Aorta (tissue), 5 donors: ENCODE measurements at regions not wholly inside any gene's neighbourhood (a gene's known extent, or its start where the extent isn't known, plus 50 kb on each side); places are given as distances from the start of the nearest gene placed in this dataset.

Experiments used
- ATAC-seq: fragments of 200-7000 bp; cut with Tn5 transposase; one replicate; pipeline ENCODE4 v1.9.1; 2022; ENCODE audit warnings: moderate library complexity; ENCODE audit not compliant: low FRiP score
- DNase-seq, 2 donors: peaks; one replicate each; pipeline ENCODE4 v3.0.0-alpha.2; 2020
- H3K27ac ChIP-seq, 2 donors: one replicate each; pipeline ENCODE4 v1.5.1; 2013; ENCODE audit warnings: low read length in 2 of 2, mild to moderate bottlenecking in 2 of 2, moderate library complexity in 2 of 2, control low read depth in 1 of 2, inconsistent platforms in 1 of 2, low read depth in 1 of 2
- H3K27me3 ChIP-seq, 2 donors: one replicate each; pipeline ENCODE4 v1.6.1; 2013; ENCODE audit warnings: control low read depth in 1 of 2, low read length in 1 of 2, mild to moderate bottlenecking in 1 of 2, moderate library complexity in 1 of 2; ENCODE audit not compliant: insufficient read depth in 2 of 2, control insufficient read depth in 1 of 2
- H3K36me3 ChIP-seq, 2 donors: one replicate each; pipeline ENCODE4 v1.6.1; 2013; ENCODE audit warnings: control low read depth in 1 of 2, low read length in 1 of 2, mild to moderate bottlenecking in 1 of 2; ENCODE audit not compliant: insufficient read depth in 2 of 2, control insufficient read depth in 1 of 2
- H3K4me1 ChIP-seq, 2 donors: one replicate each; pipeline ENCODE4 v1.6.1; 2013; ENCODE audit warnings: low read length in 2 of 2, control low read depth in 1 of 2, mild to moderate bottlenecking in 1 of 2, moderate library complexity in 1 of 2; ENCODE audit not compliant: insufficient read depth in 2 of 2, control insufficient read depth in 1 of 2
- H3K4me3 ChIP-seq, 2 donors: one replicate each; pipeline ENCODE4 v1.5.1; 2013; ENCODE audit warnings: low read length in 2 of 2, control low read depth in 1 of 2, mild to moderate bottlenecking in 1 of 2
- H3K9me3 ChIP-seq: one replicate; pipeline ENCODE4 v1.6.1; 2013; ENCODE audit warnings: mild to moderate bottlenecking, low read length; ENCODE audit not compliant: control insufficient read depth
- WGBS, 2 donors: extraction: QIAGEN DNeasy Blood & Tissue Kit; methylation state at CpG; one replicate each; pipeline ENCODE4 v1.1.7; 2013; 5-methylcytosine and 5-hydroxymethylcytosine counted together
- intact Hi-C, 2 donors: fragments of 100-400 bp; cut with DNase I; formaldehyde crosslinking; loops; one replicate each; pipeline versions ENCODE4 v1.14.2 to v1.15.0; 2022
- donor health status: healthy with polysubstance abuse.
- donor health status: Bipolar disorder and iron deficiency.
- donor health status: DM: no; HTN: no; CAD: no.
- donor health status: DM: no; HTN: no; CAD: no.
- donor health status: DM: yes; HTN: yes; CAD: no.

DNA sequence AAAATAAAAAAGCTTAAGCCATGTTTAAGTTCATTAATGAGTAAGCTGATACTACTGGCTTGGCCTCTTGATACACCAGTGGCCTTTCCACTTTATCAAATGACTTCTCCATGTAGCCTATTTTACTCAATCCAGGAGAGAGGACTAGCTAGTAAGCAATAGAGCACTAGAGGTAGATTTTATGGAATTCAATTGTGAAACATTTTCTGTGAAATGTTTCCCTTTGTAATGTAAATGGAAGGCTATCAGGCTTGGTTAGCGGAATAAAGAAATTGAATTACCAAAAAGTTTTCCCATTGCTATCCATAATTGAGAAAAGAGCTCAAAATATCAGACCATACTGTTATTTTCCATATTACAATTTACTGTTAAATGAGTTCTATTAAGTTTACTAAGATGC, 515.4 kb upstream of the CDH2 start:
- H3K9me3 ChIP-seq, result no peaks in the 10 kb centered on the region
- H3K4me3 ChIP-seq, result no peak overlapping the region
- intact Hi-C loops, result no loop called here
- H3K36me3 ChIP-seq, result no peaks in the 10 kb centered on the region
- DNase-seq (no peak), ATAC-seq (no peak)
- no peaks in the 10 kb centered on the region for H3K27me3 ChIP-seq
- no peak overlapping the region for H3K27ac ChIP-seq
- no peaks in the 10 kb centered on the region for H3K4me1 ChIP-seq
- WGBS, 2 donors, result 90 to 100% methylated on average over 1 of the region's 1 CpG

DNA sequence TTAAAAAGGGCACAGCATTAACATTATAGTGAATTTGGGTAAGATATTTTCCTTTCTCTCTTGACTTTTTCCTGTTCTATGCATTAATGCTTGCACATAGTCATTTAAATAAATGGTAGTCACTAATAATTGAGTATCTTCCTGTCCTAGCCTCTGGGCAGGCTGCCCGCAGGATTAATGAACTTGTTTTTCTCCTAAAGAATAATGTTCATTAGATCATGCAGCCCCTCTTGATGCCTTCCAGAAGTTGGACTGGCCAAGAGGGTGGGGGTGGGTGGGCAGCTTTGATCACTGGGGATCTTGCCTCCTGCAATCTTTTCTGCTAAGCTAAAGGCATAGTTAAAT, 514.5 kb upstream of the CDH2 start:
- WGBS, 2 donors, result 79 to 96% methylated on average over 1 of the region's 1 CpG
- Histone ChIP-seq H3K4me1 (no peaks in the 10 kb centered on the region), H3K36me3 (no peaks in the 10 kb centered on the region), H3K27me3 (no peaks in the 10 kb centered on the region), H3K9me3 (peaks cover 1% of the 10 kb centered on the region), H3K27ac (no peak overlapping the region), H3K4me3 (no peak overlapping the region)
- DNase-seq, result no peak
- no peak for ATAC-seq
- intact Hi-C loops, result no loop called here

DNA sequence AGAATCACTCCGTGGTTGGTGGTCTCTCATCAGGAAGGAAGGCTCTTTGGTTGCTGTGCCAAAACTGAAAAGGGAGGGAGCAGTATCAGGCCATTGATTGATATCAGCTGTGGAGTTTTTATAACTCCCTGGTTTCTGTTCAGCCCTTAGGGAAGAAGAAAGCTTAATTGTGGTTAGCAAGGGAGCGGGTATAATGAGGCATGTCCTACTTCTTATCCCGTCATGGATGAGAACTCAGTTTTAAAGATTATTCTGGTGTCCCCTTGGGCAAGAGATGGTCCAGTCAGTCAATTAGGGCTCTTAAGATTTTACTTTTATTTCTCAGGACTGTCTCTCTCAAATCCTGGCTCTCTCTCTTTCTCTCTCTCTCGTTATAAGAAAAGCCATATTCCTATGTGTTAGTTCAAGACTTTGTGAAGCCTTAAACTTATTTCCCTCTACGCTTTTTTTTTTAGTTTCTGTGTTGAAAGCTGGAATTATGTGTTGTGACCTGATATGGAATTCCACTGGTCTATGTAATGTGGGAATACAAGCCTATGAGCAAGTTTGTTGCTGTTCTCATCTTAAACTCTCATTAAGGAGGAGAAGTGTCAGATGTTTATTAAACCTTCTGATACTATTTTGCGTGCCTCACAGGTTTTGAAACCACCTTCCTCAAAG, 514.0 kb upstream of the CDH2 start:
- Histone ChIP-seq H3K4me3 (no peak overlapping the region), H3K27ac (no peak overlapping the region), H3K9me3 (peaks cover 1% of the 10 kb centered on the region), H3K36me3 (no peaks in the 10 kb centered on the region), H3K4me1 (no peaks in the 10 kb centered on the region), H3K27me3 (no peaks in the 10 kb centered on the region)
- no peak for DNase-seq
- intact Hi-C loops, result no loop called here
- WGBS, 2 donors, result 77 to 79% methylated on average over 6 of the region's 6 CpGs
- no peak for ATAC-seq

DNA sequence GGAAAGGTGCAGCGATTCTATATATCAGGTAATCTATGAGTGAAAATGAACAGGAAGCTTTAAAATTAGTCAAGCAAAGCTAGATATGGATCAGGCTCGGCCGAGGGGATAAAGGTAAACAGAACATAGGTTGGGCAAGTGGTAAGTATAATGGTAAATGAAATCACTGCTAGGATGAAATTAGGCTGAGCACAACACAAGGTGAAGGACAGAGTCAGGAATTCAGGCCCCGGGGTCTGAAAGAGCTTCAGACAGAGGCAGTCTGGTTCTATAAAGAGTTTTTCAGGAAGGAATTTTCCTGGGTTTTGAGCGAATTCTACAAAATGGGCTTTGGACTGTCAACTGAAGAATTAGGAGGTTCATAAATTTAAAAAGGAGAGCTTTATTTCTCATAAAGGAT, 513.2 kb upstream of the CDH2 start:
- Histone ChIP-seq H3K27ac (no peak overlapping the region), H3K27me3 (no peaks in the 10 kb centered on the region), H3K4me1 (no peaks in the 10 kb centered on the region), H3K36me3 (no peaks in the 10 kb centered on the region), H3K9me3 (peaks cover 1% of the 10 kb centered on the region), H3K4me3 (no peak overlapping the region)
- DNase-seq, result no peak
- ATAC-seq, result no peak
- 65 to 67% methylated on average over 5 of the region's 5 CpGs for WGBS, 2 donors
- intact Hi-C loops, result no loop called here

DNA sequence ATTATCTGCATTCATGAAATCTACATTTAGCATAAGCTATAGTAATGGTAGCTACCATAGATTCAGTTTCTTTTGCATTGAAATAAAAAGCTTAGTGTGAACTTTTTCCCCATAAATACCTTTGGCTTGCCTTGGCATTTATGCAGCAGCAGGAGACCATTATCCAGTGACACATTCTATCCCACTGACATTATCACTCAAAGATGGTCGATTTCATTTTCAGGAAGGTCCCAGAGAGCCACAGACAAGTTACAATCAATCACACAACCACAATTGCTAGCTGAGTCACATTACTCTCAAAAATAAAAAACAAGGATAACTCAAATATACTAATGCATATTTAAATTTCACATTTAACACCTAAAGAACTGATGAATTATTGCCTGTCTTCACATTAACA, 512.7 kb upstream of the CDH2 start:
- Histone ChIP-seq H3K9me3 (peaks cover 1% of the 10 kb centered on the region), H3K27ac (no peak overlapping the region), H3K4me3 (no peak overlapping the region), H3K36me3 (no peaks in the 10 kb centered on the region), H3K4me1 (no peaks in the 10 kb centered on the region), H3K27me3 (no peaks in the 10 kb centered on the region)
- intact Hi-C loops, result no loop called here
- DNase-seq, result no peak
- no peak for ATAC-seq
- 28 to 38% methylated on average over 1 of the region's 1 CpG for WGBS, 2 donors

DNA sequence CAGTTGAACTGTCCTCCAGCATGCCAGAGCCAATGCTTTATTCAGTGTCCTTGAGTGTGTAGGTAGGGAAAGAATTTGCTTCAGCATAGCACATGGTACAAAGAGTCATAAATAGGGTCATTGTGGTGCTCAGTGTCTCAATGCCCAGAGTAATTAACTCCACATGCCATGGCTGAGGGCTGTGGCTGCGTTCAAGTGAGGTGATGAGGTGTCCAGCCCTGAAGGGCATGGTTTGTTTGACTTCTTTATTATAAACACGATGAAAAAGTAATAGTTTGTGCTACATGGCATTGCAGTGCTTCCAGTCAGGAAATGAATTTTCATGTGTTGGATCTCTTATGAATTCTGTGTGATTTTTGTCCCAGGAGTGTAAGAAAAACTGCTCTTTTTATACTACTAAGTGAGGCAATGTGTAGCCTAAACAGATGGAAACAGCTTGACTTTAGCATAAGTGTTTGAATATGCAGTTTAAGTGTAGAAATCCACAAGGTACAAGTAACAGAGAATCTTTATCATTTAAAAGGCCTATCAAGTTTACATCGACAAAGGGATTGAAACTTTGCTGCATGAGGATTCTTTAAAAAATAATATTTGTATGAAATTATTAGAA, 507.9 kb upstream of the CDH2 start:
- Histone ChIP-seq H3K36me3 (no peaks in the 10 kb centered on the region), H3K9me3 (peaks cover 1% of the 10 kb centered on the region), H3K4me3 (no peak overlapping the region), H3K27ac (no peak overlapping the region), H3K27me3 (no peaks in the 10 kb centered on the region), H3K4me1 (no peaks in the 10 kb centered on the region)
- 74 to 77% methylated on average over 3 of the region's 3 CpGs for WGBS, 2 donors
- no peak for ATAC-seq
- intact Hi-C loops, result no loop called here
- DNase-seq, result no peak

DNA sequence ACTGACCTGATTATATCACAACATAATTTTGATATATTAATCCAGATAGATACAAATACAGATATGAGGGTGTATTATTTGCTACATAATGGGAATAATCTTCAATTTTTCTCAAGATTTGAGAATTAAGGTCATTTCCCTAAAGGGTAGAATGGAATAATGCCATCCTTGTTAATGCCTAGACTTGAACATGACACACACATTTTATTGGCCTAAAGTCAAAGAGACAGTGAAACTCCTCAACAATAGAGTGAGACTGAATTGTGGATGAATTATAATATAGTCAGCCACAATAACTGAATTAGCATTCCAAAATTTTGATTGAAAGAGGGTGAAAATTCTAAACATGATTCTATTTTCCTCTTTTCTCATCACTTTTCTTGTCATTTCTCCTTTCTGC, 506.0 kb upstream of the CDH2 start:
- no peak overlapping the region for H3K4me3 ChIP-seq
- intact Hi-C loops, result no loop called here
- H3K27me3 ChIP-seq, result no peaks in the 10 kb centered on the region
- H3K9me3 ChIP-seq, result peaks cover 1% of the 10 kb centered on the region
- no peak for ATAC-seq
- H3K4me1 ChIP-seq, result no peaks in the 10 kb centered on the region
- H3K36me3 ChIP-seq, result no peaks in the 10 kb centered on the region
- no peak for DNase-seq
- H3K27ac ChIP-seq, result no peak overlapping the region

DNA sequence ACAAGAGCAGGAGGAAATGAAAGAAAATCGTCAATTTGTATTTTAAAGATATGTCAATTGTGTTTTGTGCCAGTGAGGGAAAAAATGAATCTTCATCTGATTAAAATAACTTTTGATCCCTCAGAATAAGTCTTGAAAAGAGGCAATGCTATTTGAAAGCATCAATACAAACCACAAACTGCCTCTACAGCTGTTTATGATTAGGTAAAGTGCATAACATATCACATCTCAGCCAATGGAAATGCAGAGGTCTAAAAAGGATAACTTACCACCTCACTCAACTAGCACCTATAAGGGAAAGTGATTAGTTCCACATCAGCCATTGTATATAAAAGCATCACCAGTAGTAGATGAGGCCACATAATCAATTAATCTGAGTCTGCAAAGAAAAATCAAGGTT, 492.2 kb upstream of the CDH2 start:
- no peak for ATAC-seq
- 92 to 94% methylated on average over 1 of the region's 1 CpG for WGBS, 2 donors
- intact Hi-C loops, result no loop called here
- H3K36me3 ChIP-seq, result no peaks in the 10 kb centered on the region
- no peak overlapping the region for H3K4me3 ChIP-seq
- no peak overlapping the region for H3K27ac ChIP-seq
- no peaks in the 10 kb centered on the region for H3K9me3 ChIP-seq
- H3K27me3 ChIP-seq, result no peaks in the 10 kb centered on the region
- DNase-seq, result no peak
- H3K4me1 ChIP-seq, result no peaks in the 10 kb centered on the region

DNA sequence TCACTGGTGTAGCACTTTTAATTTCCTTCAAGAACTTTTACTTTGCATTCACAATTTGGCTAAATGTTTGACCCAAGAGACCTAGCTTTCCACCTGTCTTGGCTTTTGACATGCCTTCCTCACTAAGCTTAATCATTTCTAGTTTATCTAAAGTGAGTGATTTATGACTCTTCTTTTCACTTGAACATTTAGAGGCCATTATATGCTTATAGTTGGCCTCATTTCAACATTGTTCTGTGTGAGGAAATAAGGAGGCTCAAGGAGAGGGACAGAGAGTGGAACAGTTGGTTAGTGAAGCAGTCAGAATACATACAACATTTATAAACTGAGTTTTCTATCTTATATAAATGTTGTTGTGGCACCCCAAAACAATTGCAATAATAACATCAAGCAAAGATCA, 489.3 kb upstream of the CDH2 start:
- intact Hi-C loops, result no loop called here
- no peaks in the 10 kb centered on the region for H3K27me3 ChIP-seq
- H3K4me1 ChIP-seq, result no peaks in the 10 kb centered on the region
- no peak overlapping the region for H3K27ac ChIP-seq
- ATAC-seq, result no peak
- H3K4me3 ChIP-seq, result no peak overlapping the region
- no peaks in the 10 kb centered on the region for H3K36me3 ChIP-seq
- H3K9me3 ChIP-seq, result no peaks in the 10 kb centered on the region
- DNase-seq, result no peak
